SU-DHL-6 (cell line): ENCODE measurements at regions not wholly inside any gene's neighbourhood (a gene's known extent, or its start where the extent isn't known, plus 50 kb on each side); places are given as distances from the start of the nearest gene placed in this dataset.

Experiments
- EZH2phosphoT487 ChIP-seq: fragments of 200-600 bp; sonication (generic), shearing (Covaris generic); conservative IDR thresholded peaks from 2 replicates; pipeline ENCODE4 v1.6.1; 2018; ENCODE audit warnings: mild to moderate bottlenecking, antibody characterized with exemption, low read length, moderate library complexity, mixed read lengths
- TF ChIP-seq, protein P1 (sequence below): fragments of 200-600 bp; sonication (generic); IDR thresholded peaks from one replicate; pipeline ENCODE4 v1.5.1; 2017; ENCODE audit warnings: antibody characterized with exemption, mild to moderate bottlenecking, low read length, moderate library complexity; ENCODE audit not compliant: insufficient read depth, poor library complexity, severe bottlenecking

DNA sequence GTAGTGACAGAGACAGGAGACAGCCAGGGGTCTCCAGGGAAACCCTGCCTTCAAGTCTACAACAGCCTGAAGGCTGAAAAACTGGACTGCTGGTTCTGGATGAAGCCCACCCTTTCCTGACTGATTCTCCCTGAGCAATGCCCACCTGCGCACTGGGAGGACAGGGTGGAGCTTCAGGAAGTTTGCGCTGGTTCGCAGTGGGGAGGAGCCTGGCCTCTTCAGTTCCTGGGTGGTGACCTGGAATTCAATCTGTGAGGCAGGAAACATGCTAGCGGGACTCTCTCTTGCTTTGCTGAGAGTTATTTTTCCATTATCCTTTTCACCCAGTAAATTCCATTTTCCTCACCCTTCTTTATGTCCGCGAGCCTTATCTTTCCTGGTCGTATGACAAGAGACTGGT, 600.8 kb downstream of the TRHDE start:
- TF ChIP-seq, protein P1, sequence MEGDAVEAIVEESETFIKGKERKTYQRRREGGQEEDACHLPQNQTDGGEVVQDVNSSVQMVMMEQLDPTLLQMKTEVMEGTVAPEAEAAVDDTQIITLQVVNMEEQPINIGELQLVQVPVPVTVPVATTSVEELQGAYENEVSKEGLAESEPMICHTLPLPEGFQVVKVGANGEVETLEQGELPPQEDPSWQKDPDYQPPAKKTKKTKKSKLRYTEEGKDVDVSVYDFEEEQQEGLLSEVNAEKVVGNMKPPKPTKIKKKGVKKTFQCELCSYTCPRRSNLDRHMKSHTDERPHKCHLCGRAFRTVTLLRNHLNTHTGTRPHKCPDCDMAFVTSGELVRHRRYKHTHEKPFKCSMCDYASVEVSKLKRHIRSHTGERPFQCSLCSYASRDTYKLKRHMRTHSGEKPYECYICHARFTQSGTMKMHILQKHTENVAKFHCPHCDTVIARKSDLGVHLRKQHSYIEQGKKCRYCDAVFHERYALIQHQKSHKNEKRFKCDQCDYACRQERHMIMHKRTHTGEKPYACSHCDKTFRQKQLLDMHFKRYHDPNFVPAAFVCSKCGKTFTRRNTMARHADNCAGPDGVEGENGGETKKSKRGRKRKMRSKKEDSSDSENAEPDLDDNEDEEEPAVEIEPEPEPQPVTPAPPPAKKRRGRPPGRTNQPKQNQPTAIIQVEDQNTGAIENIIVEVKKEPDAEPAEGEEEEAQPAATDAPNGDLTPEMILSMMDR, result no peak
- TF ChIP-seq EZH2phosphoT487, result no peak
